Smooth muscle cell (in vitro differentiated cells): ENCODE measurements at regions not wholly inside any gene's neighbourhood (a gene's known extent, or its start where the extent isn't known, plus 50 kb on each side); places are given as distances from the start of the nearest gene placed in this dataset.
"Not testable (repeated sequence)": the region's sequence is repeated elsewhere in the genome, so short reads cannot be mapped to it uniquely, and the experiment has no call there.

ENCODE experiments used
- DNase-seq: peaks from one replicate; lab custom pipeline; 2025; ENCODE audit not compliant: unreplicated experiment; lab: John Stamatoyannopoulos, UW
- H2AFZ ChIP-seq: fragments of 200-600 bp; sonication (generic); 2 replicates; pipeline ENCODE4 v1.6.0; 2016; ENCODE audit warnings: antibody characterized with exemption, low read depth, mild to moderate bottlenecking
- H3F3A ChIP-seq: fragments of 200-600 bp; sonication (generic); 2 replicates; pipeline ENCODE4 v1.6.0; 2017; ENCODE audit warnings: antibody characterized with exemption, low read depth
- H3K27ac ChIP-seq: fragments of 200-600 bp; sonication (generic); 2 replicates; pipeline ENCODE4 v1.5.1; 2016; ENCODE audit warnings: low read depth, mild to moderate bottlenecking
- H3K27me3 ChIP-seq: fragments of 200-600 bp; sonication (generic); 2 replicates; pipeline ENCODE4 v1.6.1; 2016; ENCODE audit warnings: low read depth, mild to moderate bottlenecking
- H3K36me3 ChIP-seq: fragments of 200-600 bp; sonication (generic); 2 replicates; pipeline ENCODE4 v1.5.1; 2016; ENCODE audit warnings: low read depth
- H3K4me1 ChIP-seq: fragments of 200-600 bp; sonication (generic); 2 replicates; pipeline ENCODE4 v1.5.1; 2016; ENCODE audit warnings: low read depth
- H3K4me2 ChIP-seq: fragments of 200-600 bp; sonication (generic); 2 replicates; pipeline ENCODE4 v1.6.0; 2016; ENCODE audit warnings: mild to moderate bottlenecking
- H3K4me3 ChIP-seq: fragments of 200-600 bp; sonication (generic); 2 replicates; pipeline ENCODE4 v1.5.1; 2016; ENCODE audit warnings: mild to moderate bottlenecking
- H3K79me2 ChIP-seq: fragments of 200-600 bp; sonication (generic); 2 replicates; pipeline ENCODE4 v1.6.0; 2016; ENCODE audit warnings: low read depth, mild to moderate bottlenecking
- H3K9ac ChIP-seq: fragments of 200-600 bp; sonication (generic); 2 replicates; pipeline ENCODE4 v1.6.0; 2016; ENCODE audit warnings: low read depth
- H3K9me3 ChIP-seq: fragments of 200-600 bp; sonication (generic); replicated peaks from 2 replicates; pipeline ENCODE4 v1.5.1; 2016; ENCODE audit warnings: low read depth
- H4K20me1 ChIP-seq: fragments of 200-600 bp; sonication (generic); 2 replicates; pipeline ENCODE4 v1.6.0; 2016; ENCODE audit warnings: low read depth
- WGBS: methylation state at CpG from one replicate; pipeline ENCODE4 v1.1.7; 2016; ENCODE audit warnings: low lambda C conversion rate; 5-methylcytosine and 5-hydroxymethylcytosine counted together
- TF ChIP-seq, protein P1 (sequence below): fragments of 200-600 bp; sonication (generic); IDR thresholded peaks from 2 replicates; pipeline ENCODE4 v1.5.1; 2017; ENCODE audit warnings: borderline replicate concordance, mild to moderate bottlenecking, antibody characterized with exemption; ENCODE audit not compliant: insufficient read depth, poor library complexity, severe bottlenecking

DNA sequence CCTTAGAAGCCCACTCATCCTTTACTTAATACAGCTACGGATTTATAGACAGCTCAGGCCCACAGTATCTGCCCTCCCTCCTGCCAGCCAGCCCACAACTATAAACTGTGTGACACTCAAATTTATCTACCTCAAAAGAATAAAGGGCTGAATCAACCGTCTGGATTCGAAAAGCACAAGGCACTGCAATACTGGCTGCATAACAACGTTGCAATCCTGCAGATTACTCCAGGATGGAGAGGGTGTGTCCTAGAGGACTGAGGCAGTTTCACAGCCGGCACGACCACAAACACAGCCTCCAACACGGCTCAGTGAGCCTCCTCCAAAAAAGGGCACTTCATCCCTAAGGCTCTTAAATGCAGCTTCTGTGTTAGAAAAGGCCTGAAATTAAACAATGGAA is 138.3 kb upstream of the EFCAB3 start:
- not testable (repeated sequence) for H3K36me3 ChIP-seq, H2AFZ ChIP-seq, H3K79me2 ChIP-seq, H3K9me3 ChIP-seq, H3K27ac ChIP-seq, H3K27me3 ChIP-seq, H3K4me3 ChIP-seq, H3K4me2 ChIP-seq, H3K4me1 ChIP-seq, H4K20me1 ChIP-seq, H3F3A ChIP-seq, DNase-seq, H3K9ac ChIP-seq
- WGBS = 30% methylated on average over 7 of the region's 7 CpGs

DNA sequence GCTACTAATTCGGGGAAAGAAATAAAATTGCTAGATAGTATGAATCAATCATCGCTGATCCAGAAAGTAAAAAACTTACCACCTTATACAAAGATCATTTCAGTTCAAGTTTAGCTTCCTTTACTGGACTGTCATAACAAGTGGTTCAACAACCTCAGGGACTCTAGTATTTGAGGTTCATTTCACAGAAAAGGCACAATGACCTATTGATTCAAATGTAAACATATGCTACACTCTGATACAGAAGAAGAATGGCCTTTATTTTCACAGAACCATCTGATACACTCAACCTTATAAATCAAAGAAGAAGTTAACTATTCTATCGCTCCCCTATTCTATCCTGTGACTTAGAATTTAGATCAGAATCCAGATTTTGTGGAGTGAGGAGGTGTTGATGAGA is 140.8 kb upstream of the EFCAB3 start:
- not testable (repeated sequence) for H3K4me1 ChIP-seq, H3K4me3 ChIP-seq, H3K4me2 ChIP-seq, H3K9me3 ChIP-seq, H3K27ac ChIP-seq, H3K9ac ChIP-seq, H4K20me1 ChIP-seq, H3F3A ChIP-seq, DNase-seq, H3K79me2 ChIP-seq, H2AFZ ChIP-seq, H3K36me3 ChIP-seq, H3K27me3 ChIP-seq
- WGBS = 93% methylated on average over 3 of the region's 3 CpGs

DNA sequence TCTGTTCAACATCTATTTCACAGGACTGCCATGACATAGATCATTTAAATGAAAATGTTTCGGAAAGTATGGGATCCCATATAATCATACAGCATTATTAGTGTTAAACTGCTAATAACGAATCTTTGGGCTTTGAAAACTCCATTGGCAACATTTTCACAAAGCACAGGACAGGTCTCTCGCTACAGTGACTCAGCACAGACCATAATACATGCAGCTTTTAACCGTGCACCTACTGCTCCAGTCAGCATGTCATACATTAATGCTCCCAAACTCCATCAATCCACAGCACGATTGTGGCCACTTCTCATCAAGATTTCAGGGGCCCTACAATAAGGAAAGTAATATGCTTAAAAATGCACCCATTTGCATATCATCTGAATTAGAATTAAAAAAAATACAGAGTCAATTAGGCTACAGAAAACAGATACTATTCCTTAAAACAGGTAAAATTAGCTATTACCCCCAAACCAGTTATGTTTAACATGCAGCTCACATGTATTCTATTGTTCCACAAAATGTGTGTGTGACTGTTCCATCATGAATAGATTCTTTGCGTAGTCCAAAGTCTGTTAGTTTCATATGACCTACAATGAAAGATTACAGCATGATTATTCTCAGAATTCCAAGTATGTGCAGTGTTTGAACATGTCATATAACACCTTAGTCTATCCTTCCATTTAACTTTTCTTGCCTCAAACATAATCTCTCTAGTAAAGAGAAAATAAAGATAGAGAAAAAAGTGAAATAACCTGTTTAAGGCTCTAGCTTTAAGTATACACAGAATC is 141.6 kb upstream of the EFCAB3 start:
- not testable (repeated sequence) for H3K27ac ChIP-seq, H4K20me1 ChIP-seq, H3K4me2 ChIP-seq, DNase-seq, H3K9me3 ChIP-seq, H3K4me1 ChIP-seq, H3K27me3 ChIP-seq, H3F3A ChIP-seq, H3K36me3 ChIP-seq, H3K4me3 ChIP-seq, H3K9ac ChIP-seq, H2AFZ ChIP-seq, H3K79me2 ChIP-seq
- 79% methylated on average over 6 of the region's 6 CpGs for WGBS

DNA sequence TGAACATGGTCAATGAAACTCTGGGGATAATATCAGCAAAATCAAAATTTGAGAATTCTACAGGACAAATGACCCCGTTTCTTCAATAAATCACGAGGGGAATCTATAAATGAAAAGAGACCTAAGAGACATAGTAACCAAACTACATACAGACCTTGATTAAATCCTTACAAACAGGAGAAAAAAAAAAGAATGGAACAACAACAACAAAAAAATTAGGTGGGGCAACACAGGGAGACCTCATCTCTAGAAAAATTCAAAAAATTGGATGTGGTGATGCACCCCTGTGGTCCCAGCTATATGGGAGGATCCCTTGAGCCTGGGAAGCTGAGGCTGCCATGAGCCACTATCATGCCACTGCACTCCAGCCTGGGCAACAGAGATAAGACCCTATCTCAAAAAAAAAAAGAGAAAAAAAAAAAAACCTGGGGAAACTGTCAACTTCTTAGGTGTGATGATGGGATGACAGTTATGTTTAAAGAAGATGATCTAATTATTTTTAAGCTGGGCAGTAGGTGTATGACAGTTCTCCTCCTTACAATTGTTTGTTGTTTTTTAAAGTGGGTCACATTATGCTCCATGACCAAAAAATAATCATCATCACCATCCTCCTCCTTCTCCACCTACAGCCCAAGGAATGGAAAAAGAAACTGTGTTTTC is 146.4 kb upstream of the EFCAB3 start:
- H4K20me1 ChIP-seq, H3K79me2 ChIP-seq, H3K36me3 ChIP-seq, H3K9ac ChIP-seq, DNase-seq, H3K9me3 ChIP-seq, H3K4me1 ChIP-seq, H3K4me2 ChIP-seq, H3K4me3 ChIP-seq, H3K27me3 ChIP-seq, H3K27ac ChIP-seq, H2AFZ ChIP-seq, H3F3A ChIP-seq: not testable (repeated sequence)
- WGBS = 88% methylated on average over 2 of the region's 2 CpGs

DNA sequence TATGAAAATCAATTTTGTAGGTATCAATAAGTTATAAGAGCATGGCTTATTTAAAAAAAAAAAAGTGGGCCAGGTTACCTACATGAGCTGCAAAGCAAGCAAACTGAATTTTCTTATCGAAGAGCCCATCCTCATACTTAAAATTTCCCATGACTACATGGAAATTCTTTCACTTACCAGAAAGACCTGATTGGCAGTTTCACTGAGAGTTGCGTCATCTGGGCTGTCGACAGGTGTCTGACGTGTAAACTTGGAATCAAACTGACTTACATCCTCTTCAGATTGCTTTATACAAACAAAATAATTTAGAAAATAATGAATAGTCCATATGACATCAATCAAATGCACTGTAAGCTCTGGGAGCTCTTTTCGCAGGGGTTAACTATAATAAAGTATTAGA is 149.1 kb upstream of the EFCAB3 start:
- H4K20me1 ChIP-seq, H3K27me3 ChIP-seq, H3K27ac ChIP-seq, H3K9me3 ChIP-seq, H2AFZ ChIP-seq, H3K4me3 ChIP-seq, H3K36me3 ChIP-seq, H3K9ac ChIP-seq, H3F3A ChIP-seq, H3K4me2 ChIP-seq, H3K4me1 ChIP-seq, H3K79me2 ChIP-seq, DNase-seq: not testable (repeated sequence)
- WGBS = 74% methylated on average over 5 of the region's 5 CpGs

DNA sequence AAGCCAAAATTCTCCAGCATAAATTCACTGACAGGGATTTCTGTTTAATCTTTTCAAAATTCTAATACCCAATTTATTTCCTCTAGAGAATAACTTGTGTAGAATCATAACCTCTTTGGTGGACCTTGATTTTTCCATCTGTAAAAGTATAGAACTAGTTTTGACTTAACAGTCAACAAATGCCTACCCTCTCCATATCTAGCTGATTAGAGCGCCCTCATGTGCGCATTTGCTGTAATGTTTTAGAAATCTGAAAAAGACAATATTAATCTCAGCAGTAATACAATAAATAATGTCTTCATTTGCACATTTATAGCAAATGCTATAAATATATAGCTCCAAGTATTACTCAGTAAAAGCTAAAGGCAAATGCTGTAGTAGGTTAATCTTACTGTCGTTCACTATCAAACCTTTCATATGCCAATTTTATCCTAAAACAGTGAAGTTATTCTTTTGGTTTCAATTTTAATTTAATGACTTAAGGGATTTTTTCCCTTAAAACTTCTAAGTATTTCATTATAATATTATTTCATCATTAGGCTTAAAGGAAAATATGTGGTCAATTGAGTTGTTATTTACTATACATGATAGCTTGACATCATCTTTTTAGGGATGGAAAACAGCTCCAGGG is 153.6 kb upstream of the EFCAB3 start:
- not testable (repeated sequence) for H3K36me3 ChIP-seq, H3K4me2 ChIP-seq, H3K4me1 ChIP-seq, H3K27me3 ChIP-seq, H3F3A ChIP-seq, H2AFZ ChIP-seq, H4K20me1 ChIP-seq, H3K9ac ChIP-seq, H3K4me3 ChIP-seq, H3K27ac ChIP-seq, DNase-seq, H3K9me3 ChIP-seq, H3K79me2 ChIP-seq
- 6% methylated on average over 3 of the region's 3 CpGs for WGBS
- TF ChIP-seq, protein P1, sequence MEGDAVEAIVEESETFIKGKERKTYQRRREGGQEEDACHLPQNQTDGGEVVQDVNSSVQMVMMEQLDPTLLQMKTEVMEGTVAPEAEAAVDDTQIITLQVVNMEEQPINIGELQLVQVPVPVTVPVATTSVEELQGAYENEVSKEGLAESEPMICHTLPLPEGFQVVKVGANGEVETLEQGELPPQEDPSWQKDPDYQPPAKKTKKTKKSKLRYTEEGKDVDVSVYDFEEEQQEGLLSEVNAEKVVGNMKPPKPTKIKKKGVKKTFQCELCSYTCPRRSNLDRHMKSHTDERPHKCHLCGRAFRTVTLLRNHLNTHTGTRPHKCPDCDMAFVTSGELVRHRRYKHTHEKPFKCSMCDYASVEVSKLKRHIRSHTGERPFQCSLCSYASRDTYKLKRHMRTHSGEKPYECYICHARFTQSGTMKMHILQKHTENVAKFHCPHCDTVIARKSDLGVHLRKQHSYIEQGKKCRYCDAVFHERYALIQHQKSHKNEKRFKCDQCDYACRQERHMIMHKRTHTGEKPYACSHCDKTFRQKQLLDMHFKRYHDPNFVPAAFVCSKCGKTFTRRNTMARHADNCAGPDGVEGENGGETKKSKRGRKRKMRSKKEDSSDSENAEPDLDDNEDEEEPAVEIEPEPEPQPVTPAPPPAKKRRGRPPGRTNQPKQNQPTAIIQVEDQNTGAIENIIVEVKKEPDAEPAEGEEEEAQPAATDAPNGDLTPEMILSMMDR = peak; percentile 44

DNA sequence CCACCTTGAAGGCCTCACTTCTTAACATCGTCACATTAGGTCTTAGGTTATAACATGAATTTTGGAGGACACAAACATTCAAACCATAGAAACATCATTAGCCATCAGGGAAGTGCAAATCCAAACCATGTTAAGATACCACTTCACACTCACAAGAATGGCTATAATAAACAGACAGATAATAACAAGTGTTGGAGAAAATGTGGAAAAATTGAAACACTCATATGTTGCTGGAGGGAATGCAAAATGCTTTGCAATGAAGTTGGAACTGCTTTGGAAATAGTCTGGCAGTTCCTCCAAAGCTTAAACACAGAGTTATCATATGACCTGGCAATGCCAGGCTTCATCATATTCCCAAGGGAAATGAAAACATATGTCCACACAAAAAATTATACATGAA is 156.8 kb upstream of the EFCAB3 start:
- H3K79me2 ChIP-seq, H4K20me1 ChIP-seq, H3K27ac ChIP-seq, H3K4me2 ChIP-seq, H3K27me3 ChIP-seq, H2AFZ ChIP-seq, H3F3A ChIP-seq, H3K4me1 ChIP-seq, H3K9ac ChIP-seq, H3K36me3 ChIP-seq, DNase-seq, H3K9me3 ChIP-seq, H3K4me3 ChIP-seq: not testable (repeated sequence)
- 95% methylated on average over 1 of the region's 1 CpG for WGBS
